ENCODE measurements at regions not wholly inside any gene's neighbourhood (a gene's known extent, or its start where the extent isn't known, plus 50 kb on each side); places are given as distances from the start of the nearest gene placed in this dataset.

DNA sequence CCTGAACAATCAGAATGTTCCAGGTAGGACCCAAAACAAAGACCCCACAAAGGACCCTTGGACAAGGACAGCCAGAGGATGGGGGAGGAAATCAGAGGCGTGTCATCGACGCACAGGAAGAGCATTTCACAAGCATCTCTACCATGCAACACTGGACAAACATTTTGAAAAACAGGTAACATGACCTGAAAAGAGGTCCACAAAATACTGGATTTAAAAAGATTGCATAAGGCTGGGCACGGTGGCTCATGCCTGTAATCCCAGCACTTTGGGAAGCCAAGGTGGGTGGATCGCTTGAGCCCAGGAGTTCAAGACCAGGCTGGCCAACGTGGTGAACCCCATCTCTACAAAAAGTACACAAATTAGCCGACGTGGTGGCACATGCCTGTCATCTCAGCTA lies 60.5 kb upstream of the RNF32 start:
- H3K36me3 ChIP-seq, result no peaks in the 10 kb centered on the region
- WGBS, 2 donors, result 83 to 85% methylated on average over 6 to 8 of the region's 8 CpGs
- no peak for DNase-seq
- H3K27ac ChIP-seq, result no peak overlapping the region
- intact Hi-C loops (cut with DNase I), result no loop called here
- no peaks in the 10 kb centered on the region for H3K4me1 ChIP-seq
- H3K27me3 ChIP-seq, result no peaks in the 10 kb centered on the region
- H3K4me3 ChIP-seq, result no peak overlapping the region
- TF ChIP-seq, protein P1, sequence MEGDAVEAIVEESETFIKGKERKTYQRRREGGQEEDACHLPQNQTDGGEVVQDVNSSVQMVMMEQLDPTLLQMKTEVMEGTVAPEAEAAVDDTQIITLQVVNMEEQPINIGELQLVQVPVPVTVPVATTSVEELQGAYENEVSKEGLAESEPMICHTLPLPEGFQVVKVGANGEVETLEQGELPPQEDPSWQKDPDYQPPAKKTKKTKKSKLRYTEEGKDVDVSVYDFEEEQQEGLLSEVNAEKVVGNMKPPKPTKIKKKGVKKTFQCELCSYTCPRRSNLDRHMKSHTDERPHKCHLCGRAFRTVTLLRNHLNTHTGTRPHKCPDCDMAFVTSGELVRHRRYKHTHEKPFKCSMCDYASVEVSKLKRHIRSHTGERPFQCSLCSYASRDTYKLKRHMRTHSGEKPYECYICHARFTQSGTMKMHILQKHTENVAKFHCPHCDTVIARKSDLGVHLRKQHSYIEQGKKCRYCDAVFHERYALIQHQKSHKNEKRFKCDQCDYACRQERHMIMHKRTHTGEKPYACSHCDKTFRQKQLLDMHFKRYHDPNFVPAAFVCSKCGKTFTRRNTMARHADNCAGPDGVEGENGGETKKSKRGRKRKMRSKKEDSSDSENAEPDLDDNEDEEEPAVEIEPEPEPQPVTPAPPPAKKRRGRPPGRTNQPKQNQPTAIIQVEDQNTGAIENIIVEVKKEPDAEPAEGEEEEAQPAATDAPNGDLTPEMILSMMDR (IDR thresholded peaks at IDR 0.05), result no peak
- TF ChIP-seq POLR2A (IDR thresholded peaks at IDR 0.05), result no peak
- H3K9me3 ChIP-seq, result no peaks in the 10 kb centered on the region

- TF ChIP-seq, protein P1 (IDR thresholded peaks at IDR 0.05), result no peak
- no peak for TF ChIP-seq POLR2A (IDR thresholded peaks at IDR 0.05)
- intact Hi-C loops (cut with DNase I), result no loop called here
These were observed 61.0 kb upstream of the RNF32 start for GRCh38 chr7:156579566-156579965.

GRCh38 chr7:156578978-156579430 lies 61.6 kb upstream of the RNF32 start:
- TF ChIP-seq, protein P1 (IDR thresholded peaks at IDR 0.05), result no peak
- no peak for TF ChIP-seq POLR2A (IDR thresholded peaks at IDR 0.05)
- Histone ChIP-seq H3K9me3 (no peaks in the 10 kb centered on the region), H3K4me3 (no peak overlapping the region), H3K27me3 (no peaks in the 10 kb centered on the region), H3K4me1 (no peaks in the 10 kb centered on the region), H3K36me3 (no peaks in the 10 kb centered on the region), H3K27ac (no peak overlapping the region)
- WGBS, 2 donors, result 59 to 65% methylated on average over 7 of the region's 8 CpGs
- intact Hi-C loops (cut with DNase I), result no loop called here
- no peak for DNase-seq

More at GRCh38 chr7:156579566-156579965, 61.0 kb upstream of the RNF32 start:
- Histone ChIP-seq H3K4me1 (no peaks in the 10 kb centered on the region), H3K27me3 (no peaks in the 10 kb centered on the region), H3K27ac (no peak overlapping the region), H3K4me3 (no peak overlapping the region), H3K36me3 (no peaks in the 10 kb centered on the region), H3K9me3 (no peaks in the 10 kb centered on the region)
- DNase-seq, result no peak
- WGBS, 2 donors, result 71 to 72% methylated on average over 7 to 8 of the region's 8 CpGs

- Histone ChIP-seq H3K4me3 (no peak overlapping the region), H3K27me3 (no peaks in the 10 kb centered on the region), H3K9me3 (no peaks in the 10 kb centered on the region), H3K36me3 (no peaks in the 10 kb centered on the region), H3K27ac (no peak overlapping the region), H3K4me1 (no peaks in the 10 kb centered on the region)
- TF ChIP-seq POLR2A (IDR thresholded peaks at IDR 0.05), result no peak
- TF ChIP-seq, protein P1 (IDR thresholded peaks at IDR 0.05), result no peak
- no peak for DNase-seq
- 77 to 100% methylated on average over 7 to 11 of the region's 23 CpGs for WGBS, 2 donors
- intact Hi-C loops (cut with DNase I), result no loop called here
These were observed 62.0 kb upstream of the RNF32 start for GRCh38 chr7:156578578-156578940.

GRCh38 chr7:156577645-156578577 lies 62.7 kb upstream of the RNF32 start:
- no peak overlapping the region for H3K27ac ChIP-seq
- intact Hi-C loops (cut with DNase I), result no loop called here
- no peak for DNase-seq
- no peaks in the 10 kb centered on the region for H3K4me1 ChIP-seq
- 79 to 88% methylated on average over 15 of the region's 15 CpGs for WGBS, 2 donors
- H3K4me3 ChIP-seq, result no peak overlapping the region
- H3K9me3 ChIP-seq, result no peaks in the 10 kb centered on the region
- no peaks in the 10 kb centered on the region for H3K36me3 ChIP-seq
- no peaks in the 10 kb centered on the region for H3K27me3 ChIP-seq
- TF ChIP-seq, protein P1 (IDR thresholded peaks at IDR 0.05), result no peak
- TF ChIP-seq POLR2A (IDR thresholded peaks at IDR 0.05), result no peak

Measured in esophagus squamous epithelium (tissue), 5 donors.